SK-N-SH (cell line): ENCODE measurements at regions not wholly inside any gene's neighbourhood (a gene's known extent, or its start where the extent isn't known, plus 50 kb on each side); places are given as distances from the start of the nearest gene placed in this dataset.

ENCODE experiments used
- CTCF ChIA-PET: fragments of 300-600, 350-600 bp; formaldehyde crosslinking; extraction: SDS; loops from one replicate; lab custom pipeline; 2021; lab: Yijun Ruan, JAX
- POLR2A ChIA-PET: fragments of 350-600 bp; sonication (Branson Sonifier 250); formaldehyde crosslinking; extraction: SDS; loops from one replicate; lab custom pipeline; 2020; ENCODE audit warnings: antibody characterized with exemption, inconsistent platforms; lab: Yijun Ruan, JAX
- DNase-seq: peaks from one replicate; pipeline ENCODE4 v3.0.0; 2012
- H2AFZ ChIP-seq: fragments of 200-600 bp; sonication (generic); 2 replicates; pipeline ENCODE4 v1.8.1; 2016; ENCODE audit warnings: antibody characterized with exemption, mild to moderate bottlenecking, low read depth
- H3F3A ChIP-seq: fragments of 200-600 bp; sonication (generic); replicated peaks from 2 replicates; pipeline ENCODE3; 2016; ENCODE audit warnings: antibody characterized with exemption, mild to moderate bottlenecking; ENCODE audit not compliant: insufficient read depth
- H3K27ac ChIP-seq, 2 experiments: fragments of 200-500 bp in 1 of 2; fragments of 200-600 bp in 1 of 2; sonication (Bioruptor generic) in 1 of 2; sonication (generic), shearing (Covaris generic) in 1 of 2; 2 replicates each; pipeline versions ENCODE4 v1.5.1 to v1.6.1; 2014 to 2016; ENCODE audit warnings: low read depth in 2 of 2, inconsistent platforms in 1 of 2, low read length in 1 of 2, mild to moderate bottlenecking in 1 of 2, mixed read lengths in 1 of 2
- H3K27me3 ChIP-seq: fragments of 200-600 bp; sonication (generic), shearing (Covaris generic); 2 replicates; pipeline ENCODE4 v1.6.1; 2016; ENCODE audit warnings: mixed run types; ENCODE audit not compliant: insufficient read depth
- H3K36me3 ChIP-seq, 2 experiments: fragments of 200-500 bp in 1 of 2; fragments of 200-600 bp in 1 of 2; sonication (Bioruptor generic) in 1 of 2; sonication (generic) in 1 of 2; replicated peaks in 1 of 2; 2 replicates each; pipeline versions ENCODE3 to v1.5.1; 2014 to 2016; ENCODE audit warnings: low read length in 1 of 2, mild to moderate bottlenecking in 1 of 2; ENCODE audit not compliant: insufficient read depth in 2 of 2, control insufficient read depth in 1 of 2
- H3K4me1 ChIP-seq, 2 experiments: fragments of 200-500 bp in 1 of 2; fragments of 200-600 bp in 1 of 2; sonication (Bioruptor generic) in 1 of 2; sonication (generic), shearing (Covaris generic) in 1 of 2; 2 replicates each; pipeline versions ENCODE4 v1.5.1 to v1.6.1; 2014 to 2016; ENCODE audit warnings: low read depth in 1 of 2, low read length in 1 of 2, mixed run types in 1 of 2; ENCODE audit not compliant: insufficient read depth in 2 of 2, control insufficient read depth in 1 of 2
- H3K4me2 ChIP-seq: fragments of 200-600 bp; sonication (generic), shearing (Covaris generic); 2 replicates; pipeline ENCODE4 v1.6.1; 2017; ENCODE audit warnings: mixed run types
- H3K4me3 ChIP-seq, 2 experiments: fragments of 200-500 bp in 1 of 2; fragments of 200-600 bp in 1 of 2; sonication (Bioruptor generic) in 1 of 2; sonication (generic), shearing (Covaris generic) in 1 of 2; 2 replicates each; pipeline versions ENCODE4 v1.5.1 to v1.8.1; 2014 to 2016; ENCODE audit warnings: low read depth in 2 of 2, inconsistent platforms in 1 of 2, low read length in 1 of 2, mild to moderate bottlenecking in 1 of 2, mixed read lengths in 1 of 2, moderate library complexity in 1 of 2
- H3K79me2 ChIP-seq: fragments of 200-600 bp; sonication (generic); 2 replicates; pipeline ENCODE4 v1.8.1; 2017; ENCODE audit warnings: mild to moderate bottlenecking; ENCODE audit not compliant: insufficient read depth
- H3K9ac ChIP-seq: fragments of 200-600 bp; sonication (generic); 2 replicates; pipeline ENCODE4 v1.6.1; 2017; ENCODE audit warnings: mixed run types
- H3K9me2 ChIP-seq: fragments of 200-600 bp; sonication (generic); 2 replicates; pipeline ENCODE4 v1.6.1; 2017; ENCODE audit warnings: mixed run types
- H3K9me3 ChIP-seq: fragments of 200-600 bp; sonication (generic); 2 replicates; pipeline ENCODE4 v1.6.1; 2017; ENCODE audit warnings: mixed run types, mild to moderate bottlenecking, moderate library complexity
- H4K20me1 ChIP-seq: fragments of 200-600 bp; sonication (generic); 2 replicates; pipeline ENCODE4 v1.6.1; 2017; ENCODE audit warnings: mild to moderate bottlenecking, mixed run types; ENCODE audit not compliant: insufficient read depth
- CHD2 ChIP-seq: fragments of 150-350 bp; IDR thresholded peaks from 2 replicates; pipeline ENCODE4 v1.6.1; 2018; ENCODE audit warnings: low read length; ENCODE audit not compliant: partially characterized antibody
- CTCF ChIP-seq: fragments of 200-600 bp; sonication (generic); IDR thresholded peaks from 2 replicates; pipeline ENCODE4 v1.6.1; 2017; ENCODE audit warnings: antibody characterized with exemption, mild to moderate bottlenecking, moderate library complexity
- EP300 ChIP-seq, 2 experiments: IDR thresholded peaks; 2 replicates each; pipeline versions ENCODE4 v1.4.0 to v1.6.1; 2012; ENCODE audit warnings: borderline replicate concordance in 1 of 2, low read depth in 1 of 2, low read length in 1 of 2
- FOSL2 ChIP-seq: IDR thresholded peaks from 2 replicates; pipeline ENCODE4 v1.4.0; 2012; ENCODE audit warnings: low read depth, mild to moderate bottlenecking, moderate library complexity, borderline replicate concordance
- FOXJ3 ChIP-seq: sonication (generic); formaldehyde crosslinking; IDR thresholded peaks from 2 replicates; pipeline ENCODE4 v1.5.1; 2020; ENCODE audit warnings: mild to moderate bottlenecking, missing genetic modification reagents
- GATA2 ChIP-seq: sonication (generic); formaldehyde crosslinking; IDR thresholded peaks from 2 replicates; pipeline ENCODE4 v1.5.0; 2020; ENCODE audit warnings: mild to moderate bottlenecking, missing genetic modification reagents
- JUND ChIP-seq: IDR thresholded peaks from 2 replicates; pipeline ENCODE4 v1.4.0; 2012
- NRF1 ChIP-seq: IDR thresholded peaks from 2 replicates; pipeline ENCODE4 v1.6.1; 2012; ENCODE audit warnings: low read depth, mild to moderate bottlenecking, low read length
- RCOR1 ChIP-seq: fragments of 150-350 bp; IDR thresholded peaks from 2 replicates; pipeline ENCODE4 v1.6.1; 2017; ENCODE audit warnings: antibody characterized with exemption, low read length
- REST ChIP-seq: IDR thresholded peaks from 2 replicates; pipeline ENCODE4 v1.6.1; 2012; ENCODE audit warnings: mild to moderate bottlenecking, low read depth, low read length, moderate library complexity
- TAF1 ChIP-seq: IDR thresholded peaks from 2 replicates; pipeline ENCODE4 v1.6.1; 2012; ENCODE audit warnings: low read depth, mild to moderate bottlenecking, low read length, moderate library complexity, borderline replicate concordance
- USF2 ChIP-seq: fragments of 150-350 bp; IDR thresholded peaks from 2 replicates; pipeline ENCODE4 v1.6.1; 2017; ENCODE audit warnings: antibody characterized with exemption, low read length, low read depth, borderline replicate concordance
- YY1 ChIP-seq: IDR thresholded peaks from 2 replicates; pipeline ENCODE4 v1.4.0; 2012; ENCODE audit warnings: low read depth, mild to moderate bottlenecking
- WGBS: methylation state at CpG from one replicate; pipeline ENCODE4 v1.1.6; 2017; ENCODE audit warnings: low lambda C conversion rate; 5-methylcytosine and 5-hydroxymethylcytosine counted together

GRCh38 chr3:113153499-113154107, 57.8 kb upstream of the BOC start:
- H2AFZ ChIP-seq, result no peak overlapping the region
- POLR2A ChIA-PET, result no interaction called here
- 81% methylated on average over 3 of the region's 3 CpGs for WGBS

More at GRCh38 chr3:113153499-113154107, 57.8 kb upstream of the BOC start:
- Histone ChIP-seq H3K79me2 (no peaks in the 10 kb centered on the region), H3K9me2 (no peaks in the 10 kb centered on the region), H3K4me3 (no peak overlapping the region), H3K27ac (no peak overlapping the region), H4K20me1 (no peaks in the 10 kb centered on the region), H3K4me2 (no peak overlapping the region), H3F3A (no peaks in the 10 kb centered on the region), H3K36me3 (no peaks in the 10 kb centered on the region)
- CTCF ChIA-PET, result no interaction called here
- TF ChIP-seq CTCF, result no peak
- no peak for TF ChIP-seq RCOR1
- no peak for TF ChIP-seq FOSL2
- no peak for TF ChIP-seq FOXJ3 (CRISPR knock-in tag)
- TF ChIP-seq TAF1, result no peak
- no peak for TF ChIP-seq YY1
- TF ChIP-seq EP300 (IDR thresholded peaks at IDR 0.05; ENCODE audit: borderline replicate concordance in 1 of 2, low read depth in 1 of 2, low read length in 1 of 2), result no peak
- no peak for TF ChIP-seq CHD2
- TF ChIP-seq NRF1, result no peak
- TF ChIP-seq USF2, result no peak
- TF ChIP-seq JUND, result no peak
- TF ChIP-seq GATA2 (CRISPR knock-in tag), result no peak
- no peak for TF ChIP-seq REST
- TF ChIP-seq, all 33 proteins: peak for 0
- DNase-seq, result no peak
- no peak overlapping the region for H3K9ac ChIP-seq
- no peaks in the 10 kb centered on the region for H3K9me3 ChIP-seq
- H3K27me3 ChIP-seq, result no peaks in the 10 kb centered on the region
- H3K4me1 ChIP-seq, result peaks cover 0 to 30% of the 10 kb centered on the region in 2 experiments; a peak in 3 of 4 replicates
